CD4-positive, alpha-beta T cell treated with Interferon gamma for 1 hour (primary cell): ENCODE measurements at regions not wholly inside any gene's neighbourhood (a gene's known extent, or its start where the extent isn't known, plus 50 kb on each side); places are given as distances from the start of the nearest gene placed in this dataset.
"Not testable (repeated sequence)": the region's sequence is repeated elsewhere in the genome, so short reads cannot be mapped to it uniquely, and the experiment has no call there.

ENCODE experiments used
- DNase-seq: peaks from one replicate; pipeline ENCODE4 v3.0.0-alpha.2; 2020

- not testable (repeated sequence) for DNase-seq
These were observed 281.7 kb downstream of the ANAPC1 start for GRCh38 chr2:111602259-111602658.

- DNase-seq = not testable (repeated sequence)
These were observed 278.2 kb downstream of the ANAPC1 start for GRCh38 chr2:111605798-111606197.

- DNase-seq = not testable (repeated sequence)
These were observed 277.4 kb downstream of the ANAPC1 start for GRCh38 chr2:111606632-111607031.

- DNase-seq = not testable (repeated sequence)
These were observed 274.7 kb downstream of the ANAPC1 start for GRCh38 chr2:111609146-111609844.

GRCh38 chr2:111610035-111610434 lies 274.0 kb downstream of the ANAPC1 start:
- DNase-seq = not testable (repeated sequence)

GRCh38 chr2:111616651-111617218 lies 267.3 kb downstream of the ANAPC1 start:
- DNase-seq = no peak

- DNase-seq = no peak
These were observed 266.4 kb downstream of the ANAPC1 start for GRCh38 chr2:111617299-111618225.

- peak; percentile 21 for DNase-seq
These were observed 265.6 kb downstream of the ANAPC1 start for GRCh38 chr2:111618226-111618977.

- peak; percentile 27 for DNase-seq
These were observed 264.8 kb downstream of the ANAPC1 start for GRCh38 chr2:111618978-111619902.

GRCh38 chr2:111620281-111620680 lies 263.7 kb downstream of the ANAPC1 start:
- DNase-seq = no peak

- no peak for DNase-seq
These were observed 261.1 kb downstream of the ANAPC1 start for GRCh38 chr2:111622859-111623258.

GRCh38 chr2:111623380-111623779 lies 260.6 kb downstream of the ANAPC1 start:
- no peak for DNase-seq

- no peak for DNase-seq
These were observed 259.4 kb downstream of the ANAPC1 start for GRCh38 chr2:111624411-111625156.

- not testable (repeated sequence) for DNase-seq
These were observed 258.8 kb downstream of the ANAPC1 start for GRCh38 chr2:111625157-111625537.

GRCh38 chr2:111626037-111626864 lies 257.7 kb downstream of the ANAPC1 start:
- peak; percentile 25 for DNase-seq

- DNase-seq = no peak
These were observed 257.2 kb downstream of the ANAPC1 start for GRCh38 chr2:111626865-111627163.

GRCh38 chr2:111627256-111627655 lies 256.7 kb downstream of the ANAPC1 start:
- no peak for DNase-seq

GRCh38 chr2:111628221-111628620 lies 255.8 kb downstream of the ANAPC1 start:
- no peak for DNase-seq

- no peak for DNase-seq
These were observed 254.0 kb downstream of the ANAPC1 start for GRCh38 chr2:111629983-111630382.

GRCh38 chr2:111632661-111633060 lies 251.3 kb downstream of the ANAPC1 start:
- peak; percentile 32 for DNase-seq
